Fibroblast of the conjunctiva (primary cell): ENCODE measurements at regions not wholly inside any gene's neighbourhood (a gene's known extent, or its start where the extent isn't known, plus 50 kb on each side); places are given as distances from the start of the nearest gene placed in this dataset.

Experiments
- DNase-seq: peaks from one replicate; pipeline ENCODE4 v3.0.0-alpha.2; 2010; ENCODE audit warnings: low read depth

DNA sequence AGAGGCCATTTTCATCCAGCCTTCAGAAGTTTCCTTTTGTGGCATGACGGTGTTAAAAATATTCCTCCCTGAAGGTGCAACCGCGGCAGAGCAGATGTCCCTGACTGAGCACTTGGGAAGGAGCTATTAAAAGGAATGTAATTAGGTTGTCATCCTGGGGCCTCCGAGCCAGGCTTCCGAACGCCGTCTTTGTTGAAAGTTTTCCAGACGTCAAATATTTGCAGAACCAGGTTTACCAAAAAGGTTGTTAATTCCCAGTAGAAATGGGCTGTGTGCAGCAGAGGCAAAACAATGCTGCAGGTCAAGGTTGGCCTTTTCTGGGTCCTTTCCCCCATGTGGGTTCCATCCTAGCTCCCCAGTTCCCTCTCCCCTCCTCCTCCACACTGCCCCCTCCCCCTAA, 88.8 kb upstream of the CALM2 start:
- DNase-seq: no peak

GRCh38 chr2:47264686-47265085, 88.4 kb upstream of the CALM2 start:
- no peak for DNase-seq

DNA sequence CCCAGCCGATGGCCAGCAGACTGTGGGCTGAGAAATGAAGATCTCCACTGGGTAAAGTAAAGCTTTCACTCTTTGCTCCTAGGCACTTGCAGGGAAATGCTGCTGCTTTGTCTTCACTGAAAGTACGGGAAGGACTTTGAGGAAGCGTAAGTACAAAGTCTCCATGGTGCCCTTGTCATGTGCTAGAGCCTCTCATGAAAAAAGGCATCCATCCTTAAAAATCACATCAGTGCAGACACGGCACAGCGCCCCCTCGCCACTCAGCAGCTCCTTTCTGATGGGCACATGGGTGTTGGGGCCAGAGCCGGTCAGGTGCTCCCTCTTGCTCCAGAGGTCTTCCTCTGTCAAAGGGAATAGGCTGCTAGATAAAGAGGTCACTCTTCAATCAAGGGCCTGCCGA, 87.8 kb upstream of the CALM2 start:
- DNase-seq: no peak

DNA sequence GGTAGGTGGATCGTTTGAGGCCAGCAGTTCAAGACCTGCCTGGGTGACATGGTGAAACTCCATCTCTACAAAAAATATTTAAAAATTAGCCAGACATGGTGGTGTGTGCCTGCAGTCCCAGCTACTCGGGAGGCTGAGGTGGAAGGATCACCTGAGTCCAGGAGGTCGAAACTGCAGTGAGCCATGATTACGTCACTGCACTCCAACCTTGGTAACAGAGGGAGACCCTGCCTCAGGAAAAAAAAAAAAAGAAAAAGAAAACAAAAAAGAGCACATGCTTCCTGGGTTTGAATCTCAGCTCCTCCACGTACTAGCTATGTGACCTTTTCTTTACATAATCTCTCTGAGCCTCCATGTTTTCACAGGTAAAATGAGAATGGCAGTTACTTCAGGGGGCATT, 86.3 kb upstream of the CALM2 start:
- DNase-seq: no peak

DNA sequence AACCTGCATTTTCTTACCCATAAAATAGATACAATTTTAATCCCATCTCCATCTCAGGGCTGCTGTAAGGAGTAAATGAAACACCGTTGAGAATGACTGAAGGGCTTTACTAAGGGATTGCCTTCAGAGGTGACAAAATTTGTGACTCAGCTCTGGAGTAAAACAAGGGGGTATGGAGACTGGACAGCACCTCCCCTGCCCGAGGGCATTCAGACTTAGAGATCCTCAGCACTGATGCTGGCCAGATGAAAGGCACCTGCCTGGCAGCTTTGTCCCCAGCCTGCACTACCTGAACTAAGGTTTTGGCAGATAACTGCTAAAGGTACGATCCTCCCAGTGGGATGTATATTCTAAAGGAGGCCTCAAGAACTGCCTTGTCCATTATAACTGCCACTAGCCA, 84.7 kb upstream of the CALM2 start:
- DNase-seq: no peak

- no peak for DNase-seq
These were observed 83.5 kb upstream of the CALM2 start for GRCh38 chr2:47259829-47260228.

DNA sequence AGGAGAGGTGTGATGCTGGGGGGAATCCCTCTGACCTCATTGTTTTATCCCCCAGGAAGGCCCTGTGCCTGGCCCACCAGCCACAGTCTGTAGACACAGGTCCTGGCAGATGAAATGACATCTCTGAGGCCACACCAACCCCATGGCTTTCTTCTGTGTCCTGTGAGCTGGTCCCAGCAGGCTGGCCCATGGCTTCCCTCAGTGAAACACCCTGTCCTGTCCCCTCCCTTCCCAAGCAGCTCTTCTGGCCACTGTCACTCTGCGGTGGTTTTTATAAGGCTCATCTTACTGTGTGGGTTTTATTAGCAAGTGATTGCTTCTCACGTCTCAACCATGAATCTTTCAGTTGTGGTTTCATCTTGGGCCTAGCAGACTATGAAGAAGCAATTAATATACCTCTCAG, 81.6 kb upstream of the CALM2 start:
- no peak for DNase-seq

DNA sequence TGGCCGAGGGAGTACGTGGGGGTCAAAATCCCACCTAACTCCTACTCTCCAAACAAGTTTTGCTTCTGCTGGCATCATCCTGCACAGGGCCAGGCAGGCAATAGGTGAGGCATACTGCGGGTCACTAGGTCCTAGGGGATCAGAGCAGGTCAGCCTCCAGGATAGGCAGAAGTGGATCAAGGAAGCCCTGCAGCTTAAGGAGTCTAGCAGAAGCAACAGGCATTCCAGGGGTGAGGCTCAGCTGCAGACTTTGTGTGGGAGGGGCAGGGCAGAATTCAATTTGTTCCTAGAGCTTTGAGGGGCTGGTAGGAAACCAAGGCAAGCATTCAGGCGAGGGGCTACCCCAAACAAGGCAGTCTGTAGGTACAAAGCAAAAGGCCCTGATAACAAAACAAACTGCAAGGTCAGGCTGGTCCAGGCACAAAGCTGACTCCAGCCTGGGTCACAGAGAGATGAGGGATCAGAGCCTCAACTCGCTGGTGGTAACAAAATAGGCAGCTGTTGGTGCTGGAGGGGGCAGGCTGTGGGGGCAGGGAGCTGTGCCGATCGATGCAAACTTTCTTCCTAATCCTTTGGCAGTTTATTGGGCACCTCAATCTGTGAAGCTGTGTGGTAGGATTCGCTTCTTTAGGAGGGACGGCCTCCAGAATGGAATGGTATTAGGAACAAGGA, 80.2 kb upstream of the CALM2 start:
- no peak for DNase-seq

DNA sequence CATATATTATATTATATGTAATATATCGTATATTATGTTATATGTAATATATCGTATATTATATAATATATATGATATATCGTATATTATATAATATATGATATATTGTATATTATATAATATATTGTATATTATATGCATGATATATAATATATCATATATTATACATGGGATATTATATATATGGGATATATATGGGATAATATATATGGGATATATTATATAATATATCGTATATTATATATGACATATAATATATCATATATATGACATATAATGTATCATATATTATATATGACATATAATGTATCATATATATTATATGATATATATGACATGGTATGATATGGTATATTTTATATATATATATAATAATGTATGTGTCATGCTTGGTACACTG, 79.5 kb upstream of the CALM2 start:
- DNase-seq: no peak

- DNase-seq: no peak
These were observed 78.2 kb upstream of the CALM2 start for GRCh38 chr2:47254464-47254863.

GRCh38 chr2:47253447-47253846, 77.1 kb upstream of the CALM2 start:
- DNase-seq: no peak

GRCh38 chr2:47251404-47251675, 75.0 kb upstream of the CALM2 start:
- no peak for DNase-seq

- no peak for DNase-seq
These were observed 74.5 kb upstream of the CALM2 start for GRCh38 chr2:47250586-47251403.

GRCh38 chr2:47249931-47250330, 73.6 kb upstream of the CALM2 start:
- DNase-seq: no peak

DNA sequence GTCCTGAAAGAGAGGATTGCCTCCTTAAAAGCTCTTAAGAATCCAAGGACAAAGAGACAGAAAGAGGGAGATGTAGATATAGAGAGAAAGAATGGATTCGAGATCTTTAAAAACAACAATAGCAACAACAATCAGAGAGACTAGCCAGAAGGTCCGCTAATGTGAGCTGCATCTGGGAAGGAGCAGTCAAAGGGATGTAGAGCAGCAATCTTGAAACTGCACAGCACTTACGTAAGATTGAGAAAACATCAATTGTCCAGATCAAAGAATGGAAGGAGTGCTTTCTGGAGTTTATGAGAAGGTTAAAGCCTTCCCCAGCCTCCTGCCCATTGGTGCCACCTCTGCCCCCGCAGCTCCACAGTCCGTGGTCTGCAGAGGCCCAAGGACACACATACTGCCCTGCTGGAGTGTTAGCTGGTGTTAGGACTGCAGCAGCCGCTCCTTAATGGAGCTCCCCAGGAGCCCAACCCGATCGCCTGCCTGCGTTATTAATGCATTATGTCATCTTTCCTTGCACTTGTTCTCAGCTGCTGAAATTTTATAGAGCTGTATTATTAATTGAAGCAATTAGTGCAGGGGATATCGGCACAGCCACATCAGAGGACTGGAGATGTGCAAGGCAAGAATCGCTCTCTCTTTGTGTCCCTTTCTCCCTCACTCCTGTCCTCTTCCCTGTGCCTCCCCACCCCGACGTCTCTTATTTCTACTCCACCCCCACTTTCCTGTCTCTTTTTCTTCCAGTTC, 73.0 kb upstream of the CALM2 start:
- no peak for DNase-seq

DNA sequence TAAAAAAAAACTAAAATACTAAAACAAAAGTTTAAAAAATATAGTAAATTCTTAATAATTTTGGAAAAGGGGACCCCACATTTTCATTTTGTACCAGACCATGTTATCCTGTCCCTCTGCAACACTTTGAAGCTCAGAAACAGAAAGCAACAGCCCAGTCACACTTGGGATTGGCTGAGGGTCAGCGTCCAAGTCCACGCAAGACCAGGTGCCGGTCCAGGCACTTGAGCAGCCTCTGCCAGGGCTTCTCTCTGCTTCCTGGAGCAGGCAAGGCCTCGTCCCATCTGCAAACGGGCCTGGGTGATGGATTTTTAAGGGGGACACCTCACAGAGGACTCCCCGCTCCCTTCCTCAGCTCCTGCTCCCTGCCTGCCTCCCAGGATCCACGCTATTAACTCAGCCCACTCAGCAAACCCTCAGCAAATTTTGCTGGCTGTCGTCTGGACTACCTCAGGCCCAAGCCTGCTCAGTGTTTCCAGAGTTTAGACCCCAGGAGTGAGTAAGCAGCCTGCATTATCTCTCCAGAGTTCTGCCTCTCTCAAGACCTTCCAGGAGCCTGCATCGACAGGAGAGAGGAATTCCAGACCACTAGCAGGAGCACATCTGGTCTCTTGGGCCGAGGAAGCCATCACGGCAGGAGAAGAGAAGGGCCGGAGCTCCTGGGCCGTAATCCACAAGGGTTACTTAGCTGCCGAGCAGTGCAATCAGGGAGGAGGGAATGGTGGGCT, 67.4 kb upstream of the CALM2 start:
- no peak for DNase-seq

- DNase-seq: no peak
These were observed 65.4 kb upstream of the CALM2 start for GRCh38 chr2:47241715-47242114.

GRCh38 chr2:47239119-47239969, 63.0 kb upstream of the CALM2 start:
- DNase-seq: no peak

DNA sequence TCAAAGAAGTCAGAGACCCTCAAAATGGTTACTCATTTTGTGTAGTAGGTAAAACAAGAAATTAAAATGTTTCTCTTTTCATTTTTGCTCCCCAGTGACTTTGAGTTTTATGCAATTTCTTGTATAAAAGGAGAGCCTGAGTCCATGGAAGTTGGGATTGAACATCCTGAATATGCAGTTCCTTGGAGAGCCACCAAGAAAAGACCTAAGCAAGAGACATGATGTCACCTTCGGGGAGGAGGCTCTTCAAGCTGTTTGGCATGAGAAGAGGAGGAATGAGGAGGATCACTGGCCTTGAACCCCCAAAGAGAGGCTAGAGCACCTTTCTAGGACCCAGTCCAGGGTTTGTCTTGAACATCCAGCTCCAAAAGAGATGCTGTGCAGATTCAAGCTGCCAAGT, 62.3 kb upstream of the CALM2 start:
- DNase-seq: no peak

DNA sequence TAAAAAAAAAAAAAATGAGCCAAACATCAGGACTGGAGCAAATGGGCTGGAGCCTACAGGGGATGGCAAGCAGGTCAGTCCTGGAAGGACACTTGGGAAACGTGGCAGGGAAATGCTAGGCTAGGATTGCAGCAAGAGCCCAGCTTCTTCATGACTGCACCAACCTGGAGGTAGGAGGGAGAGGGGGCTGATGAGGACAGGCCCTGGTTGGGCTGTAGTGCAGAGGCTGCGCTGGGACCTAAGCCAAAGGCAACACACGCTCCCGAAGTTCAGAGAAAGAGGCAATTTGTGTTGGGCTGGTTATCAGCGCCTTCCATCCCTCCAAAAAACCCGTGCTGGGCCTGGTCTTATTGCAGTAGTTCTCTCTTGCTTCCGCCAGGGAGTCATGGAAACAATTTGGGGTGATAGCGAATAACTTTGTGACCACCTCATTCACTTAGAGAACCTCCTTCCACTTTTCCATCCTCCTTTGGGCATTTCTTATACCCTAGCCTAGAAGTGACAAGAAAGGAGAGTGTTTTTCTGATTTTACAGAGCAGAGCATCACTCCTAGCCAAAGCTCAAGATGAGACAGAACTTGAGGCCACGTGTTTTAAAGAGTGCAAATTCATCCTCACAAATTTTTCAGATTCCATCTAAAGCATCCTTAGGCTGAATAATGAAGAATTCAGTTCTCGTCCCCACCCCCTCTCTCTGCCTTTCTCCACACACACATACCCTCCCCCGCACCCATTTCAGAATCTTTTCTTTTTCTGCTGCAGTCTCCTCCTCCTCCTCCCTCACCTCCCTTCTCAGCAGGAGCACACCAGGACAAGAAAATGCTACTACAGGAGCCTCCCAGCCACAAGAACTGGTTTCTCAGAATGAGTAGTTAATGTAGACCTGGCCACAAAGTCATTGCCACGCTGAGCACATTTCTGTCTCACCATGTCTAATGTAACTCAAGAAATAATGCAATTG, 61.3 kb upstream of the CALM2 start:
- peak; percentile 64 for DNase-seq
